ENCODE measurements at regions not wholly inside any gene's neighbourhood (a gene's known extent, or its start where the extent isn't known, plus 50 kb on each side); places are given as distances from the start of the nearest gene placed in this dataset.

DNA sequence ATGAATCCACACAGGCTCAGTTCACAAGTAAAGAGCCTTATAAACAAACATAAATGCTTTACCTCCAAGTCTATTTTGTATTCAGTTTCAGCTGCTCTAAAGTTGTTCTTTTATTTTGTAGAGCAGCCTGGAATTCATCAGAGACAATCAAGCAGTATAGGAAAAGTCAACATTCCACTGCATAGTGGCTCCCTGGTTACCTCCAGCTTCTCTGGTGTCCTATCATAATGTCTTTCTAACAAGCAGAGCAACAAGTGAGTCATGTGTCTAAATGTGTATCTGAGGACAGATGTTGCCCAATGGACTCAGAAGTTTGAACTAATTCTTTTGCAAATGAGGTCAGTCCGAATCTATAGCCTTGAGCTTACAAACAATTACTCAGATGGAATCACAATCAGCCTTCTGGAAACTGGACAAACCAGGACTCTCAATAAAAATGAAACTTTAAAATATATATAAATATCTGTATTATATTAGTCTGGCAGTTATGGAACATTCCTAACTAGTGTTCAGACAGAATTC lies 292.0 kb upstream of the TOM1L1 start:
- TF ChIP-seq EZH2 (IDR thresholded peaks at IDR 0.05; ENCODE audit: borderline replicate concordance, insufficient read depth, low read depth, low read length, poor library complexity, severe bottlenecking): no peak
- TF ChIP-seq, protein P1, sequence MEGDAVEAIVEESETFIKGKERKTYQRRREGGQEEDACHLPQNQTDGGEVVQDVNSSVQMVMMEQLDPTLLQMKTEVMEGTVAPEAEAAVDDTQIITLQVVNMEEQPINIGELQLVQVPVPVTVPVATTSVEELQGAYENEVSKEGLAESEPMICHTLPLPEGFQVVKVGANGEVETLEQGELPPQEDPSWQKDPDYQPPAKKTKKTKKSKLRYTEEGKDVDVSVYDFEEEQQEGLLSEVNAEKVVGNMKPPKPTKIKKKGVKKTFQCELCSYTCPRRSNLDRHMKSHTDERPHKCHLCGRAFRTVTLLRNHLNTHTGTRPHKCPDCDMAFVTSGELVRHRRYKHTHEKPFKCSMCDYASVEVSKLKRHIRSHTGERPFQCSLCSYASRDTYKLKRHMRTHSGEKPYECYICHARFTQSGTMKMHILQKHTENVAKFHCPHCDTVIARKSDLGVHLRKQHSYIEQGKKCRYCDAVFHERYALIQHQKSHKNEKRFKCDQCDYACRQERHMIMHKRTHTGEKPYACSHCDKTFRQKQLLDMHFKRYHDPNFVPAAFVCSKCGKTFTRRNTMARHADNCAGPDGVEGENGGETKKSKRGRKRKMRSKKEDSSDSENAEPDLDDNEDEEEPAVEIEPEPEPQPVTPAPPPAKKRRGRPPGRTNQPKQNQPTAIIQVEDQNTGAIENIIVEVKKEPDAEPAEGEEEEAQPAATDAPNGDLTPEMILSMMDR (IDR thresholded peaks at IDR 0.05): no peak
- ATAC-seq (ENCODE audit: low read depth) (no peak), DNase-seq (no peak)
- Mint-ChIP-seq H3K27ac (no peak overlapping the region), H3K4me1 (no peaks in the 10 kb centered on the region), H3K27me3 (no peaks in the 10 kb centered on the region), H3K9me3 (ENCODE audit: insufficient read depth) (peaks cover 5% of the 10 kb centered on the region), H3K4me3 (no peak overlapping the region)
- H4K20me1 ChIP-seq (ENCODE audit: control insufficient read depth, insufficient read depth, low read length, poor library complexity, severe bottlenecking): no peaks in the 10 kb centered on the region
- H3K4me1 ChIP-seq (ENCODE audit: control insufficient read depth in 2 of 2, insufficient read depth in 2 of 2, low read length in 2 of 2): no peaks in the 10 kb centered on the region
- no peaks in the 10 kb centered on the region for H3K27me3 ChIP-seq (replicated peaks in 1 of 4; ENCODE audit: control extremely low read depth in 1 of 4, control insufficient read depth in 3 of 4, insufficient read depth in 4 of 4, low read length in 3 of 4)
- ChIA-PET POLR2A (no interaction called here), CTCF (no interaction called here)
- intact Hi-C loops (cut with micrococcal nuclease): no loop called here
- no peak overlapping the region for H3K9ac ChIP-seq (ENCODE audit: low read length)
- H3K4me3 ChIP-seq (ENCODE audit: control extremely low read depth in 1 of 5, extremely low read depth in 1 of 5, insufficient read depth in 1 of 5, low read depth in 2 of 5, low read length in 4 of 5): no peak overlapping the region
- H3K27ac ChIP-seq (ENCODE audit: low read length in 2 of 2): no peak overlapping the region
- no peaks in the 10 kb centered on the region for H3K36me3 ChIP-seq (replicated peaks in 1 of 2; ENCODE audit: control extremely low read depth in 1 of 2, control insufficient read depth in 1 of 2, extremely low read depth in 1 of 2, insufficient read depth in 2 of 2, low read length in 1 of 2)
- no peak overlapping the region for H3K4me2 ChIP-seq (replicated peaks; ENCODE audit: low read depth, low read length, poor library complexity, severe bottlenecking)
- peaks cover 2 to 14% (median 7%) of the 10 kb centered on the region in 3 donors for H3K9me3 ChIP-seq (ENCODE audit: control extremely low read depth in 1 of 3, control insufficient read depth in 2 of 3, insufficient read depth in 1 of 3, low read length in 2 of 3)
- no peaks in the 10 kb centered on the region for H3K79me2 ChIP-seq (ENCODE audit: control insufficient read depth, insufficient read depth, low read length)
- H2AFZ ChIP-seq (ENCODE audit: insufficient read depth, low read depth, low read length, poor library complexity, severe bottlenecking): no peak overlapping the region
- no CpG with 5 or more reads among the region's 1 CpG for WGBS (ENCODE audit: insufficient coverage)

DNA sequence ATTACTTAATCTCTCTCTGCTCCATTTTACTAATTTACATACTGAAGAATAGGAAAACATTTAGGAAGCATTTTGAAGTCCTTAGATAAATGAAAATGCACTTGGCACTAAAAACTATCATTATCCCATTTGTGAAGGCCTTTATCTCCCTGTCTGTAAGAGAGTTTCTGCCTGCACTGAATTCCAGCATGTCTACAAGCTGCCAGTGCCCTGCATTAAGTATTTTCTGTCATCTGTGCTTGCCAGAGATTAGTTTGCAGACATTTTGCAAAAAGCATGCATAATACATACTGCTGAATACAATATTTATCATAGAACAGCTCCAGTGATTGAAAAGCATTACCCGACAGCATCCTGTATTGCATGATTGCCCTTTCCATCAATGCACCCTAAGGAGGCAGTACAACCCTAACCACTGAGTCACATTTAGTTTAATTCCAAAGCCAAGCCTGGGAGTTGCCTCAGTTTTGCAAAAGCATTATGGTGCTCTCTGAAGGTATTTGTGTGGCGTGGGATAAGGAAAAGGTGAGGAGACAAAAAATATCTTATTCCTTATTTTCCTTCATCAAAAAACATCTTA lies 280.2 kb upstream of the TOM1L1 start:
- no peak overlapping the region for H2AFZ ChIP-seq (ENCODE audit: insufficient read depth, low read depth, low read length, poor library complexity, severe bottlenecking)
- no peak overlapping the region for H3K27ac ChIP-seq (ENCODE audit: low read length in 2 of 2)
- ATAC-seq (ENCODE audit: low read depth) (no peak), DNase-seq (no peak)
- no peaks in the 10 kb centered on the region for H3K36me3 ChIP-seq (replicated peaks in 1 of 2; ENCODE audit: control extremely low read depth in 1 of 2, control insufficient read depth in 1 of 2, extremely low read depth in 1 of 2, insufficient read depth in 2 of 2, low read length in 1 of 2)
- CTCF ChIA-PET: no interaction called here
- intact Hi-C loops (cut with micrococcal nuclease): no loop called here
- H3K27me3 ChIP-seq (replicated peaks in 1 of 4; ENCODE audit: control extremely low read depth in 1 of 4, control insufficient read depth in 3 of 4, insufficient read depth in 4 of 4, low read length in 3 of 4): no peaks in the 10 kb centered on the region
- peaks cover 4% of the 10 kb centered on the region for H3K9me3 Mint-ChIP-seq (ENCODE audit: insufficient read depth)
- no peak for TF ChIP-seq EZH2 (IDR thresholded peaks at IDR 0.05; ENCODE audit: borderline replicate concordance, insufficient read depth, low read depth, low read length, poor library complexity, severe bottlenecking)
- TF ChIP-seq, protein P1 (IDR thresholded peaks at IDR 0.05): no peak
- H3K27ac Mint-ChIP-seq: no peak overlapping the region
- H3K4me1 Mint-ChIP-seq: no peaks in the 10 kb centered on the region
- no peak overlapping the region for H3K4me3 Mint-ChIP-seq
- no peak overlapping the region for H3K4me2 ChIP-seq (replicated peaks; ENCODE audit: low read depth, low read length, poor library complexity, severe bottlenecking)
- H3K79me2 ChIP-seq (ENCODE audit: control insufficient read depth, insufficient read depth, low read length): no peaks in the 10 kb centered on the region
- WGBS (ENCODE audit: insufficient coverage): 100% methylated on average over 1 of the region's 2 CpGs
- peaks cover 0 to 15% (median 0%) of the 10 kb centered on the region in 3 donors for H3K9me3 ChIP-seq (ENCODE audit: control extremely low read depth in 1 of 3, control insufficient read depth in 2 of 3, insufficient read depth in 1 of 3, low read length in 2 of 3)
- H3K27me3 Mint-ChIP-seq: no peaks in the 10 kb centered on the region
- no peak overlapping the region for H3K4me3 ChIP-seq (ENCODE audit: control extremely low read depth in 1 of 5, extremely low read depth in 1 of 5, insufficient read depth in 1 of 5, low read depth in 2 of 5, low read length in 4 of 5)
- no peaks in the 10 kb centered on the region for H3K4me1 ChIP-seq (ENCODE audit: control insufficient read depth in 2 of 2, insufficient read depth in 2 of 2, low read length in 2 of 2)
- H4K20me1 ChIP-seq (ENCODE audit: control insufficient read depth, insufficient read depth, low read length, poor library complexity, severe bottlenecking): no peaks in the 10 kb centered on the region
- POLR2A ChIA-PET: no interaction called here
- H3K9ac ChIP-seq (ENCODE audit: low read length): no peak overlapping the region
